H1 (cell line): ENCODE measurements at regions not wholly inside any gene's neighbourhood (a gene's known extent, or its start where the extent isn't known, plus 50 kb on each side); places are given as distances from the start of the nearest gene placed in this dataset.
"Not testable (repeated sequence)": the region's sequence is repeated elsewhere in the genome, so short reads cannot be mapped to it uniquely, and the experiment has no call there.

Experiments used
- CTCF ChIA-PET: fragments of 300-600 bp; sonication (Branson Sonifier 250); formaldehyde crosslinking; loops from one replicate; lab custom pipeline; 2021; ENCODE audit not compliant: partially characterized antibody; lab: Charles Lee
- POLR2A ChIA-PET: fragments of 300-600 bp; sonication (Branson Sonifier 250); formaldehyde crosslinking; loops from one replicate; lab custom pipeline; 2021; ENCODE audit warnings: inconsistent platforms; ENCODE audit not compliant: partially characterized antibody; lab: Charles Lee
- DNase-seq, 2 experiments: peaks; one replicate each; pipeline versions ENCODE4 v3.0.0 to v3.0.0-alpha.2; 2010 to 2022; ENCODE audit warnings: low spot score in 2 of 2, low read depth in 1 of 2, mixed read lengths in 1 of 2
- FAIRE-seq: peaks from 2 replicates; lab custom pipeline; 2011; peaks lifted over from hg19 to GRCh38; lab: Jason Lieb, UNC
- H2AFZ ChIP-seq: 2 replicates; pipeline ENCODE4 v1.8.1; 2012; ENCODE audit warnings: low read length, inconsistent platforms
- H2AK5ac ChIP-seq: 2 replicates; pipeline ENCODE4 v1.6.1; 2013; ENCODE audit warnings: low read depth, low read length
- H2BK120ac ChIP-seq: replicated peaks from 2 replicates; pipeline ENCODE3; 2013; ENCODE audit warnings: low read depth, low read length, inconsistent platforms
- H2BK12ac ChIP-seq: 2 replicates; pipeline ENCODE4 v1.6.1; 2013; ENCODE audit warnings: low read depth, low read length
- H2BK15ac ChIP-seq: 2 replicates; pipeline ENCODE4 v1.6.1; 2013; ENCODE audit warnings: low read length
- H2BK20ac ChIP-seq: 2 replicates; pipeline ENCODE4 v1.6.1; 2013; ENCODE audit warnings: low read length
- H2BK5ac ChIP-seq: 2 replicates; pipeline ENCODE4 v1.6.1; 2013; ENCODE audit warnings: low read depth, low read length
- H3K14ac ChIP-seq: 2 replicates; pipeline ENCODE4 v1.6.1; 2013; ENCODE audit warnings: inconsistent platforms; ENCODE audit not compliant: insufficient read length
- H3K18ac ChIP-seq: 2 replicates; pipeline ENCODE4 v1.6.1; 2013; ENCODE audit warnings: low read length; ENCODE audit errors: extremely low read depth
- H3K23ac ChIP-seq: 2 replicates; pipeline ENCODE4 v1.6.1; 2013; ENCODE audit warnings: inconsistent platforms; ENCODE audit not compliant: insufficient read length
- H3K23me2 ChIP-seq: 2 replicates; pipeline ENCODE4 v1.6.1; 2013; ENCODE audit warnings: low read depth, low read length
- H3K27ac ChIP-seq: 2 replicates; pipeline ENCODE4 v1.6.1; 2011; ENCODE audit warnings: low read depth, low read length, inconsistent platforms
- H3K27me3 ChIP-seq, 4 experiments: replicated peaks in 1 of 4; 1 replicate in 1 of 4; 2 replicates in 3 of 4; pipeline versions ENCODE4 v1.6.1 to v1.8.1; 2011 to 2013; ENCODE audit warnings: low read length in 3 of 4, mild to moderate bottlenecking in 3 of 4, inconsistent platforms in 2 of 4, mixed read lengths in 2 of 4, moderate library complexity in 1 of 4; ENCODE audit not compliant: control insufficient read depth in 3 of 4, insufficient read depth in 3 of 4; ENCODE audit errors: extremely low read depth in 1 of 4
- H3K36me3 ChIP-seq, 4 experiments: 2 replicates each; pipeline versions ENCODE4 v1.6.1 to v1.8.1; 2011 to 2013; ENCODE audit warnings: mild to moderate bottlenecking in 4 of 4, low read length in 3 of 4, moderate library complexity in 2 of 4, control low read depth in 1 of 4, inconsistent platforms in 1 of 4; ENCODE audit not compliant: insufficient read depth in 4 of 4, control insufficient read depth in 2 of 4
- H3K4ac ChIP-seq: replicated peaks from 2 replicates; pipeline ENCODE3; 2013; ENCODE audit warnings: low read length, low read depth, mixed read lengths, inconsistent platforms; ENCODE audit not compliant: insufficient read length
- H3K4me1 ChIP-seq, 4 experiments: replicated peaks in 1 of 4; 1 replicate in 1 of 4; 2 replicates in 3 of 4; pipeline versions ENCODE4 v1.6.1 to v1.8.1; 2011 to 2013; ENCODE audit warnings: low read length in 3 of 4, inconsistent platforms in 2 of 4, mixed read lengths in 1 of 4; ENCODE audit not compliant: insufficient read depth in 4 of 4, control insufficient read depth in 3 of 4
- H3K4me2 ChIP-seq, 2 experiments: 2 replicates each; pipeline versions ENCODE4 v1.6.1 to v1.8.1; 2011 to 2013; ENCODE audit warnings: low read depth in 2 of 2, low read length in 2 of 2, control low read depth in 1 of 2, inconsistent platforms in 1 of 2, mild to moderate bottlenecking in 1 of 2; ENCODE audit not compliant: insufficient read depth in 1 of 2
- H3K4me3 ChIP-seq, 4 experiments: fragments of 200-600, 300-600 bp in 1 of 4; sonication (generic), shearing (Covaris generic), sonication (Bioruptor Twin) in 1 of 4; 2 replicates each; pipeline versions ENCODE4 v1.5.1 to v1.8.1; 2011 to 2016; ENCODE audit warnings: low read length in 4 of 4, low read depth in 3 of 4, control low read depth in 2 of 4, inconsistent platforms in 2 of 4, mild to moderate bottlenecking in 2 of 4, mixed read lengths in 1 of 4, moderate library complexity in 1 of 4; ENCODE audit not compliant: insufficient read depth in 2 of 4; ENCODE audit errors: extremely low read depth in 1 of 4
- H3K56ac ChIP-seq: replicated peaks from 2 replicates; pipeline ENCODE3; 2013; ENCODE audit warnings: low read depth, mild to moderate bottlenecking, mixed read lengths, low read length, inconsistent platforms; ENCODE audit not compliant: insufficient read length
- H3K79me1 ChIP-seq: 2 replicates; pipeline ENCODE4 v1.6.1; 2013; ENCODE audit warnings: low read depth, low read length, control low read depth
- H3K79me2 ChIP-seq, 2 experiments: 2 replicates each; pipeline versions ENCODE4 v1.6.1 to v1.8.1; 2012 to 2013; ENCODE audit warnings: low read length in 2 of 2, mild to moderate bottlenecking in 2 of 2, inconsistent platforms in 1 of 2; ENCODE audit not compliant: insufficient read depth in 2 of 2, control insufficient read depth in 1 of 2
- H3K9ac ChIP-seq, 4 experiments: replicated peaks in 1 of 4; 1 replicate in 1 of 4; 2 replicates in 3 of 4; pipeline versions ENCODE4 v1.6.1 to v1.8.1; 2011 to 2013; ENCODE audit warnings: low read depth in 3 of 4, low read length in 3 of 4, control low read depth in 2 of 4, mild to moderate bottlenecking in 2 of 4, moderate library complexity in 2 of 4, inconsistent platforms in 1 of 4; ENCODE audit errors: extremely low read depth in 1 of 4
- H3K9me3 ChIP-seq, 2 experiments: 2 replicates each; pipeline versions ENCODE4 v1.6.1 to v1.8.1; 2012 to 2013; ENCODE audit warnings: mild to moderate bottlenecking in 2 of 2, moderate library complexity in 2 of 2, control low read depth in 1 of 2, inconsistent platforms in 1 of 2, low read depth in 1 of 2, low read length in 1 of 2, mixed read lengths in 1 of 2; ENCODE audit not compliant: insufficient read depth in 2 of 2
- H4K20me1 ChIP-seq, 2 experiments: replicated peaks in 1 of 2; 2 replicates each; pipeline versions ENCODE3 to v1.8.1; 2011 to 2013; ENCODE audit warnings: inconsistent platforms in 2 of 2, low read length in 2 of 2, mild to moderate bottlenecking in 1 of 2; ENCODE audit not compliant: insufficient read depth in 2 of 2, control insufficient read depth in 1 of 2
- H4K5ac ChIP-seq: 2 replicates; pipeline ENCODE4 v1.6.1; 2013; ENCODE audit warnings: low read length, low read depth, mixed read lengths, inconsistent platforms; ENCODE audit not compliant: insufficient read length
- H4K8ac ChIP-seq: 2 replicates; pipeline ENCODE4 v1.8.0; 2013; ENCODE audit warnings: mild to moderate bottlenecking, moderate library complexity, low read length, inconsistent platforms; ENCODE audit not compliant: insufficient read depth; ENCODE audit errors: extremely low read depth
- H4K91ac ChIP-seq: replicated peaks from 2 replicates; pipeline ENCODE3; 2013; ENCODE audit warnings: low read length, mixed read lengths, inconsistent platforms; ENCODE audit not compliant: insufficient read length
- WGBS, 2 experiments: shearing (Covaris generic) in 1 of 2; methylation state at CpG; one replicate each; pipeline versions ENCODE4 v1.1.6 to v1.1.7; 2013 to 2015; ENCODE audit warnings: low lambda C conversion rate in 2 of 2, mixed read lengths in 2 of 2, inconsistent platforms in 1 of 2, low coverage in 1 of 2, missing lambda C conversion rate in 1 of 2; ENCODE audit not compliant: insufficient replicate concordance in 2 of 2, insufficient coverage in 1 of 2, insufficient read length in 1 of 2; ENCODE audit errors: extremely low coverage in 1 of 2, missing lambda C conversion rate in 1 of 2; 5-methylcytosine and 5-hydroxymethylcytosine counted together

- H3K36me3 ChIP-seq, H2BK120ac ChIP-seq, H4K8ac ChIP-seq, H4K5ac ChIP-seq, H2BK12ac ChIP-seq, H4K20me1 ChIP-seq, H3K4me3 ChIP-seq, H2BK15ac ChIP-seq, H3K27ac ChIP-seq, H2AFZ ChIP-seq, H3K14ac ChIP-seq, H3K79me2 ChIP-seq, H3K9ac ChIP-seq, DNase-seq, H3K9me3 ChIP-seq, H3K4me2 ChIP-seq, H2BK20ac ChIP-seq, H3K4me1 ChIP-seq, H3K27me3 ChIP-seq, H3K79me1 ChIP-seq, H2AK5ac ChIP-seq, CTCF ChIA-PET, H3K4ac ChIP-seq, H3K18ac ChIP-seq, FAIRE-seq, H3K23ac ChIP-seq, H4K91ac ChIP-seq, POLR2A ChIA-PET, H3K23me2 ChIP-seq, H3K56ac ChIP-seq, H2BK5ac ChIP-seq: not testable (repeated sequence)
- 73% methylated on average over 3 of the region's 3 CpGs; no CpG with 5 or more reads in 1 of the 2 experiments for WGBS, 2 experiments
Observed at GRCh38 chr7:76140259-76140658, 61.4 kb upstream of the SRRM3 start.
